ENCODE measurements at regions not wholly inside any gene's neighbourhood (a gene's known extent, or its start where the extent isn't known, plus 50 kb on each side); places are given as distances from the start of the nearest gene placed in this dataset.

DNA sequence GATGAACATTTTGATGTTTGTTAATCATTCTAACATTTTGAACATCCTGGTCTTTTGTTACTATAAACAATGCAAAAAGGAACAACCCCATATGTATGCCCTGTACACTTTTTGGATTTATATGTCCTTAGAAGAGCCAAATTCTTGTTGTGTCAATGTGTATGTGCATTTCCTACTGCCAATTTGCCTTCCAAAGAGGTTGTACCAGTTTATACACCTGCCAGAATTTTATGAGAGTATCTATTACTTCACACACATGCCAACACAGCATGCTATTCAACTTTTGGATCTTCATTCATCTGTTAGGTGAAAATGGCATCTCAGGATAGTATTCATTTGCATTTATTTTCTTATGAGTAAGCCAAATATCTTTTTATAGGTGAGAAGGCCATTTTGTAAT, 162.0 kb upstream of the SEMA6A start:
- Histone ChIP-seq H3K4me3 (no peak overlapping the region), H3K4me1 (peaks cover 47% of the 10 kb centered on the region), H3K27me3 (no peaks in the 10 kb centered on the region), H3K9ac (no peak overlapping the region), H3K9me3 (ENCODE audit: low read depth) (no peaks in the 10 kb centered on the region), H3K36me3 (no peaks in the 10 kb centered on the region), H3K79me2 (ENCODE audit: low read depth) (no peaks in the 10 kb centered on the region), H3K4me2 (no peak overlapping the region), H3F3A (ENCODE audit: low read depth) (peaks cover 18% of the 10 kb centered on the region), H3K27ac (no peak overlapping the region), H4K20me1 (ENCODE audit: low read depth) (no peaks in the 10 kb centered on the region), H2AFZ (replicated peaks) (no peak overlapping the region)
- TF ChIP-seq EZH2 (IDR thresholded peaks at IDR 0.05) (no peak), EZH2phosphoT487 (IDR thresholded peaks at IDR 0.05) (no peak)
- TF ChIP-seq, protein P1, sequence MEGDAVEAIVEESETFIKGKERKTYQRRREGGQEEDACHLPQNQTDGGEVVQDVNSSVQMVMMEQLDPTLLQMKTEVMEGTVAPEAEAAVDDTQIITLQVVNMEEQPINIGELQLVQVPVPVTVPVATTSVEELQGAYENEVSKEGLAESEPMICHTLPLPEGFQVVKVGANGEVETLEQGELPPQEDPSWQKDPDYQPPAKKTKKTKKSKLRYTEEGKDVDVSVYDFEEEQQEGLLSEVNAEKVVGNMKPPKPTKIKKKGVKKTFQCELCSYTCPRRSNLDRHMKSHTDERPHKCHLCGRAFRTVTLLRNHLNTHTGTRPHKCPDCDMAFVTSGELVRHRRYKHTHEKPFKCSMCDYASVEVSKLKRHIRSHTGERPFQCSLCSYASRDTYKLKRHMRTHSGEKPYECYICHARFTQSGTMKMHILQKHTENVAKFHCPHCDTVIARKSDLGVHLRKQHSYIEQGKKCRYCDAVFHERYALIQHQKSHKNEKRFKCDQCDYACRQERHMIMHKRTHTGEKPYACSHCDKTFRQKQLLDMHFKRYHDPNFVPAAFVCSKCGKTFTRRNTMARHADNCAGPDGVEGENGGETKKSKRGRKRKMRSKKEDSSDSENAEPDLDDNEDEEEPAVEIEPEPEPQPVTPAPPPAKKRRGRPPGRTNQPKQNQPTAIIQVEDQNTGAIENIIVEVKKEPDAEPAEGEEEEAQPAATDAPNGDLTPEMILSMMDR (IDR thresholded peaks at IDR 0.05) = no peak
- Mint-ChIP-seq H3K4me1 (peaks cover 33% of the 10 kb centered on the region), H3K36me3 (no peaks in the 10 kb centered on the region), H3K4me3 (no peak overlapping the region), H3K9me3 (peaks cover 6% of the 10 kb centered on the region), H3K27ac (no peak overlapping the region), H3K27me3 (ENCODE audit: insufficient read depth, low read depth) (peaks cover 14% of the 10 kb centered on the region)
- DNase-seq (ENCODE audit: low spot score) = no peak

DNA sequence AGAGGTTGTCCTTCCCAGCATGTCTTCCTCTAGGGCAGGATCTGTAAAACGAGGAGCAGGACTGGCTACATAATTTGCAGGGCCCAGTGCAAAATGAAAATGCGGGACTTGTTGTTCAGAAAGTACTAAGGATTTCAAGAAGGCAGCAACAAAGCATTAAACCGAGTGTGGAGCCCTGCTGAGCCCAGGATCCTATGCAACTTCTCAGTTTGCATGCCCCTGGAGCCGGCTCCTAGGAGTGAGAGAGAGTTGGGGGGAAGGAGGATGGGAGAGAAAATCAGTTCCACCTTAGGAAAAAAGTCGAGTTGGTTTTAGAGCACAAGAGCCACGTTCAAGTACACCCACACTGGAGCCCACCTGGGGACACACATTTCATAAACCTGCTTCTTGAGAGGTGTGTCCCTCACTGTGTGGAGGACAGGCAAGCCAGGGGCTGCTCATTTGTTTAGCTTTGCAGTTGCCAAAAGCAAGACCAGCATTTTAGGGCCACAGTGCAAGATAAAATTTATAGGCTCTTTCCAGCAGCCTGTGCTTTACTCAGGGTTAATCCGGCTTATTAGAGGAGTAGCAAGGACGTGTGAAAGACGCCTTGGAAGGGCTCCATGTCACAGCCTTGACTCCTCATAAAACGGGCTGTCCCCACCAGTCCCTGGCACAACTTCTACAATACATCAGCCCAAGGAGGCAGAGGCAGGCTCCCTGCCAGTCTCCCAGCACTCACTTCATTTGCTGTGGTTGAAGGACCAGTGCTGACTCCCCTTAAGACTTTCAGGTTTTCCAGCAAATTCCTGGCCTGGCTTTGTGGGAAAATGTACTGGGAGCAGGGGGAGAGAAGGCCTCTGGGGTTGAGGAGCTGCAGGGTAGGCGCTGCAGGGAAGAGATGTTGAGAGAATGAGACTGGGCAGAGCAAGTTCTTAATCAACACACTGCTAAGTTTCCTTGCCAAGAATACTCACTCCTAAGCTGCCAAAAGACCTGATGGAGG, 159.7 kb upstream of the SEMA6A start:
- Histone ChIP-seq H3K4me1 (peaks cover 39% of the 10 kb centered on the region), H3K4me2 (peak overlapping the region; percentile 21), H3K27ac (no peak overlapping the region), H3F3A (ENCODE audit: low read depth) (peaks cover 17% of the 10 kb centered on the region), H4K20me1 (ENCODE audit: low read depth) (no peaks in the 10 kb centered on the region), H3K9ac (no peak overlapping the region), H3K79me2 (ENCODE audit: low read depth) (no peaks in the 10 kb centered on the region), H3K9me3 (ENCODE audit: low read depth) (no peaks in the 10 kb centered on the region), H3K27me3 (no peaks in the 10 kb centered on the region), H3K4me3 (no peak overlapping the region), H3K36me3 (no peaks in the 10 kb centered on the region), H2AFZ (replicated peaks) (peak overlapping the region; percentile 46)
- Mint-ChIP-seq H3K9me3 (peaks cover 6% of the 10 kb centered on the region), H3K36me3 (no peaks in the 10 kb centered on the region), H3K4me1 (peaks cover 28% of the 10 kb centered on the region), H3K27me3 (ENCODE audit: insufficient read depth, low read depth) (peaks cover 9% of the 10 kb centered on the region), H3K4me3 (no peak overlapping the region), H3K27ac (peak overlapping the region; percentile 32)
- DNase-seq (ENCODE audit: low spot score) = peak; percentile 10
- TF ChIP-seq EZH2phosphoT487 (IDR thresholded peaks at IDR 0.05) = no peak
- TF ChIP-seq EZH2 (IDR thresholded peaks at IDR 0.05) = no peak
- TF ChIP-seq, protein P1 (IDR thresholded peaks at IDR 0.05) = no peak

DNA sequence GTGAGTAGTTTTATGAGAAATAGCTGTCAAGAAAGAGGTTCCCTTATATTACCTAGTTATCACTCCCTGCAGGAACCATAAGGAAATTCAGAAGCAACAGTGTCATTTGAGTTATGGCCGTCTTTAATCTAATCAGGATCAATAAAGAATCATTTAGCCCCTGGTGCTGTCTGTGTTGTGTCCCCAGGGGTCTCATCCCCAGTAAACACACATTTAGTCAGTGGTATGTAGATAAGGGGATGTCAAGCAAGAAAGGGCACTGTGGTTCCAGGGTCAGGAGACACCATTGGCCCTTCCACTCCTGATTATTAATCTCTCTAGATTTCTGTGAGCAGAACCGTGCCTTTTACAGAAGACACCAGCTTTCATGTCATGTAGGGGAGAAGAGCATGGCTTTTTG, 158.0 kb upstream of the SEMA6A start:
- no peak overlapping the region for H3K9ac ChIP-seq
- peaks cover 22% of the 10 kb centered on the region for H3K4me1 ChIP-seq
- Mint-ChIP-seq H3K27ac (no peak overlapping the region), H3K4me1 (peaks cover 12% of the 10 kb centered on the region), H3K36me3 (no peaks in the 10 kb centered on the region), H3K4me3 (no peak overlapping the region), H3K9me3 (peaks cover 6% of the 10 kb centered on the region), H3K27me3 (ENCODE audit: insufficient read depth, low read depth) (peaks cover 5% of the 10 kb centered on the region)
- H3K27me3 ChIP-seq = no peaks in the 10 kb centered on the region
- TF ChIP-seq EZH2phosphoT487 (IDR thresholded peaks at IDR 0.05) = no peak
- no peaks in the 10 kb centered on the region for H3K79me2 ChIP-seq (ENCODE audit: low read depth)
- H3K9me3 ChIP-seq (ENCODE audit: low read depth) = no peaks in the 10 kb centered on the region
- no peak overlapping the region for H3K4me2 ChIP-seq
- H3K4me3 ChIP-seq = no peak overlapping the region
- H3F3A ChIP-seq (ENCODE audit: low read depth) = no peaks in the 10 kb centered on the region
- H2AFZ ChIP-seq (replicated peaks) = no peak overlapping the region
- H3K27ac ChIP-seq = no peak overlapping the region
- no peaks in the 10 kb centered on the region for H3K36me3 ChIP-seq
- no peak for DNase-seq (ENCODE audit: low spot score)
- H4K20me1 ChIP-seq (ENCODE audit: low read depth) = no peaks in the 10 kb centered on the region

DNA sequence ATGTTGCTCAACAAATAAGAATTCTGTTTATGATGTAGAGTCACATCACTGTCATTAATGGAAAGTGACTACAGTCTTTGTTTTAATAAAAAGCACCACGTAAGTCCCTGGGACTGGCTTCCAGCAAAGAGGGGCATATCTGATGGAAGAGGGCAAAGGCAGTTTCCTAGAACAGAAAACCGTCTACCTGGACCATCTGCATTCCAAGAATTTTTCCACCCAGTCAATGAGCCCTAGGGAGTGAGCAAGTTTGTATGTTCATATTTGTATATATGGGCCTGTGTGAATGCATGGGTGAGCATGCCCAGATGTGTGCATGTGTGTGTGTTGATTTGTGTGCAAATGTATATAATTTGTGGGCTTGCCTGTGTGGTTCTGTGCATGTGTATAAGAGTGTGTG, 156.8 kb upstream of the SEMA6A start:
- no peaks in the 10 kb centered on the region for H3K36me3 ChIP-seq
- no peaks in the 10 kb centered on the region for H3K79me2 ChIP-seq (ENCODE audit: low read depth)
- TF ChIP-seq EZH2phosphoT487 (IDR thresholded peaks at IDR 0.05) (no peak), EZH2 (IDR thresholded peaks at IDR 0.05) (no peak)
- TF ChIP-seq, protein P1 (IDR thresholded peaks at IDR 0.05) = no peak
- H3K36me3 Mint-ChIP-seq = no peaks in the 10 kb centered on the region
- H3K27ac Mint-ChIP-seq = no peak overlapping the region
- H3K4me1 ChIP-seq = peaks cover 21% of the 10 kb centered on the region
- no peaks in the 10 kb centered on the region for H4K20me1 ChIP-seq (ENCODE audit: low read depth)
- H3K27ac ChIP-seq = no peak overlapping the region
- H3F3A ChIP-seq (ENCODE audit: low read depth) = no peaks in the 10 kb centered on the region
- H3K4me2 ChIP-seq = no peak overlapping the region
- no peak overlapping the region for H2AFZ ChIP-seq (replicated peaks)
- peaks cover 6% of the 10 kb centered on the region for H3K9me3 Mint-ChIP-seq
- no peak overlapping the region for H3K4me3 Mint-ChIP-seq
- no peak overlapping the region for H3K9ac ChIP-seq
- H3K4me1 Mint-ChIP-seq = peaks cover 12% of the 10 kb centered on the region
- no peaks in the 10 kb centered on the region for H3K9me3 ChIP-seq (ENCODE audit: low read depth)
- DNase-seq (ENCODE audit: low spot score) = no peak
- peaks cover 5% of the 10 kb centered on the region for H3K27me3 Mint-ChIP-seq (ENCODE audit: insufficient read depth, low read depth)
- H3K4me3 ChIP-seq = no peak overlapping the region
- no peaks in the 10 kb centered on the region for H3K27me3 ChIP-seq

Data from neural progenitor cell (in vitro differentiated cells).